ENCODE measurements at regions not wholly inside any gene's neighbourhood (a gene's known extent, or its start where the extent isn't known, plus 50 kb on each side); places are given as distances from the start of the nearest gene placed in this dataset.
A peak's percentile ranks its signal among the peaks of the same experiment; 100 is the strongest.

GRCh38 chr9:115169003-115169402 is 51.0 kb upstream of the TNC start:
- DNase-seq (ENCODE audit: low read depth), result no peak

GRCh38 chr9:115170358-115171073 is 52.6 kb upstream of the TNC start:
- no peak for DNase-seq (ENCODE audit: low read depth)

DNA sequence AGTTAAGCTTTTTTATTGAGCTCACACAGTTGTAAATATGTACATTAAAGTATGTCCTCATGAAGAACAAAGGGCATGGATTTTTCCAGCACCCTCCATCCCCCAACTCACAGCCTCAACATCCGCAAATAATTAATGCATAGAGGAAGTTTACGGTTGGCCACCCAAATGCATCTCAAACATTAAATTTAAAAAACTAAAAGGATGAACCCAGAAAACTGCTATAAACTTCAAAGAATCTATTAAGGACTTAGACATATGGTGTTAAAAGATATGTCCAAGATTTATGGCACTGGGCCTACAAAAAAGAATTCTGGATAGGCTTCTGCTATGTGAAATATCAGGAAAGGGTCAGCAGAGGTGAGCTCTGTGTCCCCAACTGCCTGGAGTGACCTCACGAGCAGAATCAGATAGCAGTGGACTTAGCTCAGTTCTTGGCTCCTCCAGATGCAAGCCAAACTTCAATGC is 54.0 kb upstream of the TNC start:
- DNase-seq (ENCODE audit: low read depth), result no peak

- no peak for DNase-seq (ENCODE audit: low read depth)
These were observed 64.3 kb upstream of the TNC start for GRCh38 chr9:115182264-115182663.

DNA sequence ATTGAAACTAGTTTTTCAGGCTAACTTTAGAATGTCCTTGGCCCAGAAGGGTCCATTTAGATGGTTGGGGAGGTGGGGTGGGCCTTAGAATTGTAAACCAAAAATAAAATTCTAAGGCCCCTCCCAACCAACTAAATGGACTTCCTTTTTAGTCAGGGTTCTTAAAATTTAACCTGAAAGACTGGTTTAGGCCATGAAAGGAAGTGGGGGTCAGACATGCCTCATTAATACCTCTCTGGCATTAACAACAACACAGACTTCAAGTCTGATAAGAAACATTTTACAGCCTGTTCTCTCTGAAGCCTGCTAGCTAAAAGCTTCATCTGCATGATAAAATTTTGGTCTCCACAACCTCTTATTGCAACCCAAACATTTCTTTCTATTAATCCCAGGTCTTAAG is 65.5 kb upstream of the TNC start:
- DNase-seq (ENCODE audit: low read depth), result no peak

DNA sequence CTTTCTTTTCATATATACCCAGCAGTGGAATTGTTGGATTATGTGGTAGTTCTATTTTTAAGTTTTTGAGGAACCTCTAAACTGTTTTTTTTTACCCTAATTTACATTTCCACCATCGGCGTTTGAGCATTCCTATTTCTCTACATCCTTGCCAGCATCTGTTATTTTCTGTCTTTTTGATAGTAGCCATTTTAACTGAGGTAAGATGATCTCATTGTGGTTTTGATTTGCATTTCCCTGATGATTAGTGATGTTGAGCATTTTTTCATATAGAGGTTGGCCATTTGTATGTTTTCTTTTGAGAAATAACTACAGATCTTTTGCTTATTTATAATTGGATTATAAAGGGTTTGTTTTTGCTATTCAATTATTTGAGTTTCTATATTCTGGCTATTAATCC is 71.7 kb upstream of the TNC start:
- DNase-seq (ENCODE audit: low read depth), result no peak

DNA sequence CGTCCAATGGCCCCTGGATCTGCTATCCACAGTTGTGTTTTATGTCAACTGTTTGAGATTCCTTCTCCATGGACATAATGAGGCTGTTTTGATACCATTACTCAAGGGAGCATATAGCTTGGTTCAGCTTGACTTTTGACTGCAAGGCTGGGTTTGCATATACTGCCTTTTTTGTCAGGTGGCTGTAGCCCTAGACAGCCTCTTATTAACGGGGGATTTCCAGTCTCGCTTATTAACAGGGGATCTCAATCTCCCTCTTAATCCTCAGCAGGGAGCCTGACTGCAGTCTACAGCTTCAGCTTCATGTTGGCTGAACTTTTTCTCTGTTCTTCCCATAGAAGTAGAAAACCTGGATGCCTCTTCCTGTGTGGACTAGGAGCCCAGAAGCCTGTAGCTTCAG is 73.7 kb upstream of the TNC start:
- DNase-seq (ENCODE audit: low read depth), result no peak

DNA sequence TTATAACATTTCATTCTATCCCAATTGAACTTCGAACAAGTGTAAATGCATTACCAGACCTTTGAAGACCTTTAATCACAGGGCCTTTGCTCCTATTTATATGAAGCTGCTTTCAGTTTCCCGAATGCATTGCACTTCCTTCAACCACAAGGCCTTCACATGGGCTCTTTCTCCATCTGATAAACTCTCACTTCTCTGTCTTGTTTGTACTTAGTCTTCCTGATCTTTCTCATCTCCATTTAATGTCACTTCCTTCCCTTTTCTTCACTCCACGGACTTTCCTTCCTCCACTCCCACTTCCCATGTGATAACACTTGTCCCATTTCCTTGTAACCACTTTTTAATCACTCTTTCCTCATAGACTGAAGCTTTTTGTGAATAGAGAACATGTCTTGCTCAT is 74.3 kb upstream of the TNC start:
- no peak for DNase-seq (ENCODE audit: low read depth)

DNA sequence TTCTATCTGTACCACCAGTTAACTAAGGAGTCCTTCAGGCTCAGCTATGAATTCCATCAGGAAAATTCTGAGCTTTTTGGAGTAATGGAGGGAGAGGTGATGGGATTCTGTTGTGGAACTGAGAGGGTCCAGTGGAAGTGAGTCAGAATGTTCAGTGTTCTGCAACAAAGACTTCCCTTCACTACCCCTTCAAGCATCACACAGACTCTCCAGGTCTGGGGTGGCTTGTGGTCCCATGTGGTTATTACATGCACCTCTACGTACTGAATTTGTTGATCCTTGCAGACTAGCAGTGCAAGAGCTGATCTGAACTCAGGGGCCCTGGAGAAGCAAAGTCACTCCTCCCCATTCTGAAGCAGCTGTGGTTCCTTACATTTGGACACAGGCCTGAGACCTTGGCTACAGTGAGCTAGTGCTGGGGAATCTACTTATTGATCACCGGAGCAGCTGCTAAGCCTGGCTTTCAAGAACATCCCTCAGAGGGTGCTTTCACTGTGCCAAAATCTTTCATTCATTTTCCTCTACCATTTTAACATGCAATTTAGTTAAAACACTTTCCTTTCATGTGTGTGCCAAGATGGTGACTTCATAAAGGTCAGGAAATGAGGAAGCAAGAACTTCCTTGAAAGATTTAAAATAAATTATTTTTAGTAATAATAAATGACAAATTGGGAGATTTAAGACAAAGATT is 75.0 kb upstream of the TNC start:
- DNase-seq (ENCODE audit: low read depth), result no peak

DNA sequence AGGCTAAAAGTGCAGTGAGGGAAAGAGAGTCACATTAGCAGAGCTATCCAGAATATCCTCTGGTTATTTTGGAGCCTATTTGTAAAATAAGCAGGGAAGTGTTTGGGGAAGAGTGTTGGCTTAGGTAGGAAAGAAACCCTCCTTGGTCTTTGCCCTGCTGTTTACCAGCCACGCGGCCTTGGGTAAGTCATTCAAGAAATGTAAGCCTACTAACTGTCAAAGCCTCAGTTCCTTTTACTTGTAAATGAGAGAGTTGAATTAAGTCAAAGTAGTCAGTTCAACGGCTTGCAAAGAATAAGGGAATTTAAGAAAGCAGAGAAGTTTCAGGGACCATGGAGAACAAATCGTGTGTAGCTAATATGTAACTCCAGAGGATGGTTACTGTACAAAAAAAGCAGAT is 75.8 kb upstream of the TNC start:
- DNase-seq (ENCODE audit: low read depth), result no peak

DNA sequence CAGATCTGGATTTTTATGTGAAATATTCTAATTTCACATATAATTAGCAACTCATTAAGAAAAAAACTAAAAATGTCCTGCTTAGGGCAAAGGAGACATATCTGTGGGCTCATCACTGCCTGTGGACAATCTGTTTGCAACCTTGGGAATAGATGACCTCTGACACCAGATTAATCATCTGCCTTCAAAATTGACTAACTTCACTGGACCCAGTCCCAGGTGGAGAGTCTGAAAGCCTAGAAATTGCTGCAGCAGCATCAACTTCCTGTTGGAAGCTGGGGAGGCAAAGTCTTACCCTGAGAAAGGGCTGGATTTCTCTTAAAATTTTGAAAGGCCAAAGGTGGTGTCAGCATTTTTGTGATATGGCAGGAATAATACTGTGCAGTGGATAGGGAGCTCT is 76.3 kb upstream of the TNC start:
- no peak for DNase-seq (ENCODE audit: low read depth)

DNA sequence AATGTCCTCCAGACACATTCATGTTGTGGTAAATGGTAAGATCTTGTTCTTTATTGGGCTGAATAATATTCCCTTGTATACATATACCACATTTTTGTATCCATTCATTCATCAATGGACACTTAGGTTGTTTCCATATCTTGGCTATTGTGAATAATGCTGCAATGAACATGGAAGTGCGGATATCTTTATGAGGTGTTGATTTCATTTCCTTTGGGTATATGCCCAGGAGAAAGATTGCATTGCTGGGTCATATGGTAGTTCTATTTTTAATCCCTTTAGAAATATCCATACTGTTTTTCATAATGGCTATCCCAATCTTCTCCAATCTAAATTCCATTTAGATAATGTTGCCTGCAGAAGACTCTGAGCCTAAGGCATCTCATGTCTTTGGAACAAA is 78.0 kb upstream of the TNC start:
- DNase-seq (ENCODE audit: low read depth), result no peak

- DNase-seq (ENCODE audit: low read depth), result no peak
These were observed 79.0 kb upstream of the TNC start for GRCh38 chr9:115196919-115197318.

- no peak for DNase-seq (ENCODE audit: low read depth)
These were observed 80.0 kb upstream of the TNC start for GRCh38 chr9:115198001-115198400.

DNA sequence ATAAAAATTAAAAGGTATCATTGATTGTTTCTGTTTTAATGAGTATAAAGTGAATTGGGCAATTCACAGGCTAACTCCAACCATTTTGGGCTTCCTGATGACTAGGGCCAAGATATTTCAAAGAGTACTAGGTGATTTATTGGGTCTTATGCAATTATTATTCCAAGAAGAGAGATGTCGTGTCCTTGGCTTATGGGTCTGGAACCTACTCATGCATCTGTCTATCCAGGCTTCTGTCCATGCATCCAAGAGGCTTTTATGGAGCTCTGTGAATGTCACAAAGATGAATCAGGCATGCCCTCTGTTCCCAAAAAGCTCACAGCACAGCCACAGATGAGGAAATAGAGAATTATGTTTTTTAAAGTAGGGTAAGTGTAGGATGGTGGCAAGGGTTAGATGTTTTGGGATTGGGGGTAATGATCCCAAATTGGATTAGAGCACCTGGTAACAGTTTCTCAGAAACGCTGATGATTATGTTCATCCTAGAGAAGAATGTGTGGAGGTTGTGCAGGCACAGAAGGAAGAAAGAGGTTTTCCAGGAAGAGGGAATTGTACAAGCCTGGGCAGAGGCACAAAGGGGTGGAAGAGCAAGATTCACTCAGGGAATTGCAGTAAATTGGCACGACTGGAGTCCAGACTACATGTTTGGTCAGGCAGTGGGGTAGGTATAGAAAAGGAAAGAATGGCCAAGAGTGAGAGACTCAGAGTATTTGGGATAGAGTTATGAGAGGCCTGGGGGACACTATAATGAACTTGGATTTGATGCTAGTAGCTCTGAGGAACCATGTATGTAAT is 83.0 kb upstream of the TNC start:
- DNase-seq (ENCODE audit: low read depth), result peak; percentile 87

DNA sequence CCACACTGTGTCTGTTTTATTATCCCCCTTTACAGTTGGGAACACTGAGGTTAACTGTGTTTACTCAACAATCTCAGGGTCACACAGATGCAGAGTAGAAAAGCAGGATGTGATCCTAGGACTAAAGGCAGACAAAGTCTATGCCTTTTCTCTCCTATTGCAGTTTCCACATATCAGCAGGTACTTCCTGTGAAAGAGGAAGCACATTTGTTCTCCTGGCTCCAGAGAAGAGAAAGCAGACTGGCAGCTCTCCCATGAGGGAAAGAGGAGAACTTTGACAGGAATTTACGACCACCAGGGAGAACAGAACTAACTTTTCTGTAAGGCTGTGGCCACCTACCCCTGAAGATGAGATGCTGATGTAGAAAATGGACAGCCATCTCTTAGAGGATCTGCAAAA is 84.2 kb upstream of the TNC start:
- DNase-seq (ENCODE audit: low read depth), result no peak

- peak; percentile 94 for DNase-seq (ENCODE audit: low read depth)
These were observed 85.2 kb upstream of the TNC start for GRCh38 chr9:115202960-115203751.

DNA sequence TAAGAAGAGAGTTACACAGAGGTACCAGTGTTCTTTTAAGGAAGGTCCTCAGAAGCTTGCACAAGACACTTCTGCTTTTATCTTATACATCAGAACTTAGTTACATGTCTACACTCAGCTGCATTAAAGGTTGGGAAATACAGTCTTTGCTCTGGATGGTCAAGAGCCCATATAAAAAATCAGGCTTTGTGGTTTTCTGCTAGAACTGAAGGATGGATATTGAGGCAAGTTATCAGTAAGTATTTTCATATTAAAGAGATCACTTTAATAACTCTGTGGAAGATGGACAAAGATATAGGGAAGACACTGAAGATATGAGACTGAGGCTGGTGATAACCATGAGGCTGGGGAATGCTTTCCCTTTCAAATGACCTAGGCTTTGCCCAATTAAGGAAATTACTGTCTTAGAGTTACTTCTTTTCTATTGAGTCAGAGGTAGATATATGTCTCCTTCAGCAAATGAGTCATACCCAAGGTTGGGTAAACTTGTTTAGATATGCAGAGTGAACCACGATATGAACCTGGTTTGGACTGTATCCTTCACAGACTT is 87.0 kb upstream of the TNC start:
- peak; percentile 80 for DNase-seq (ENCODE audit: low read depth)

GRCh38 chr9:115207003-115207836 is 89.3 kb upstream of the TNC start:
- no peak for DNase-seq (ENCODE audit: low read depth)

GRCh38 chr9:115208501-115208900 is 90.5 kb upstream of the TNC start:
- no peak for DNase-seq (ENCODE audit: low read depth)
